Natural killer cell (primary cell): ENCODE measurements at regions not wholly inside any gene's neighbourhood (a gene's known extent, or its start where the extent isn't known, plus 50 kb on each side); places are given as distances from the start of the nearest gene placed in this dataset.

Experiments used
- ATAC-seq, 3 donors: fragments of 150-1000 bp in 2 of 3; fragments of 200-7000 bp in 1 of 3; cut with Tn5 transposase; 1 replicate in 1 of 3; 2 replicates in 2 of 3; pipeline ENCODE4 v1.10.0; 2021; ENCODE audit warnings: mild to moderate bottlenecking in 2 of 3, moderate library complexity in 2 of 3
- DNase-seq, 2 donors: peaks; one replicate each; pipeline versions ENCODE4 v3.0.0 to v3.0.0-alpha.2; 2013 to 2021; ENCODE audit warnings: mixed read lengths in 1 of 2
- H3K27ac ChIP-seq: one replicate; pipeline ENCODE4 v1.5.1; 2013; ENCODE audit warnings: mild to moderate bottlenecking, low read length
- H3K27me3 ChIP-seq: one replicate; pipeline ENCODE4 v1.6.1; 2013; ENCODE audit warnings: low read length; ENCODE audit not compliant: control insufficient read depth, insufficient read depth
- H3K36me3 ChIP-seq: one replicate; pipeline ENCODE4 v1.6.1; 2013; ENCODE audit warnings: low read length; ENCODE audit not compliant: control insufficient read depth, insufficient read depth
- H3K4me1 ChIP-seq: one replicate; pipeline ENCODE4 v1.6.1; 2013; ENCODE audit warnings: low read length; ENCODE audit not compliant: control insufficient read depth, insufficient read depth
- H3K4me3 ChIP-seq: one replicate; pipeline ENCODE4 v1.5.1; 2013; ENCODE audit warnings: low read length
- H3K9me3 ChIP-seq: one replicate; pipeline ENCODE4 v1.6.1; 2013; ENCODE audit warnings: low read length; ENCODE audit not compliant: control insufficient read depth, insufficient read depth
- H3K27ac Mint-ChIP-seq, 2 donors: one replicate each; pipeline ENCODE4 v1.8.0; 2022; ENCODE audit warnings: mild to moderate bottlenecking in 2 of 2, mixed read lengths in 2 of 2, moderate library complexity in 1 of 2
- H3K27me3 Mint-ChIP-seq, 2 donors: one replicate each; pipeline ENCODE4 v1.8.0; 2022; ENCODE audit warnings: low read depth in 2 of 2, mixed read lengths in 2 of 2
- H3K36me3 Mint-ChIP-seq: one replicate; pipeline ENCODE4 v1.8.0; 2022; ENCODE audit warnings: mixed read lengths
- H3K4me1 Mint-ChIP-seq, 2 donors: one replicate each; pipeline ENCODE4 v1.8.0; 2022; ENCODE audit warnings: mixed read lengths in 2 of 2
- H3K4me3 Mint-ChIP-seq: one replicate; pipeline ENCODE4 v1.8.0; 2022; ENCODE audit warnings: mild to moderate bottlenecking, moderate library complexity, mixed read lengths
- H3K9me3 Mint-ChIP-seq, 2 donors: one replicate each; pipeline ENCODE4 v1.8.0; 2022; ENCODE audit warnings: mixed read lengths in 2 of 2
- WGBS: methylation state at CpG from one replicate; pipeline ENCODE4 v1.1.7; 2013; ENCODE audit warnings: missing lambda C conversion rate; ENCODE audit not compliant: insufficient coverage; 5-methylcytosine and 5-hydroxymethylcytosine counted together
- intact Hi-C: fragments of 100-400 bp; cut with micrococcal nuclease; formaldehyde crosslinking; loops from one replicate; pipeline ENCODE4 v1.14.2; 2022
- TF ChIP-seq, protein P1 (sequence below): fragments of 200-600 bp; IDR thresholded peaks from one replicate; pipeline ENCODE4 v1.8.0; 2022; ENCODE audit warnings: antibody characterized with exemption

DNA sequence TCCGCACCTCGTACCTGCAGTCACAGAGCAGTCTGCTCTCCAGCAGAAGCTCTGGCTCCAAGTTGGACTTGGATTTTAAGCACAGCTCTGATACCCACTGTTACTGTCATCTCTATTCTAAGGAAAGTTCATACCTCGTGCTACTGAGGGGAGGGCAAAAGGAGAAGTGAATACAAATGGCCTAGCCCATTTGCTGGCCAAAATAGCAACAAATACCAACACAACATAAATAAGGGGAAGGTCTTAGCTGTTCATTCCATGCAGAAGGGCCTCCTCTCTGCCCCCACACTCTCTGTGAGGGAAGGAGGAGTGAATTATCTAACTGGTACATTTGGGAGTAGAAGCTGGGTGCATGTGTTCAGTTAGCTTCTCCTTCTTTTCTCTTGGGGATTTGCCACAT is 739.4 kb upstream of the RAB6C start:
- no peak overlapping the region for H3K4me3 Mint-ChIP-seq

DNA sequence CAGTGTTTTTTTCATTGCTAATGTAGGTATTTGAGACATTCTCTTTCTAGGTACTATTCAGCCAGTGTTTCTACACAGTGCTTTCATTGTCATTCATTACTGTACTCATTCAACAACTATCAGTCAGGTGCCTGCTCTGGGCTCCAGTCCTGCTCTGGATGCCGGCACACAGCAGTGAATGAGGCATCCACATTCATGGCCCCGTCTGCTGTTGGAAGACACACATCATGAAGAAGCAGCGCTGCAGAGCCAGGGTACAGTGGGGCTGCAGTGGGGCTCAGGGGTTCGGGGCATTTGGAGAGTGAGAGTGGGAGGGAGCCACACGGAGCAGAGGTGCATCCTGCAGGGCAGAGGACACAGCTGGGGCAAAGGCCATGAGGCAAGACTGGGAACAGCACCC is 737.2 kb upstream of the RAB6C start:
- ATAC-seq: no peak
- H3K27me3 ChIP-seq: no peaks in the 10 kb centered on the region
- no peak overlapping the region for H3K4me3 Mint-ChIP-seq
- H3K9me3 ChIP-seq: no peaks in the 10 kb centered on the region
- no peak overlapping the region for H3K27ac Mint-ChIP-seq
- no peaks in the 10 kb centered on the region for H3K36me3 ChIP-seq
- peaks cover 0 to 3% of the 10 kb centered on the region in 2 donors for H3K27me3 Mint-ChIP-seq
- intact Hi-C loops: no loop called here
- no peak overlapping the region for H3K27ac ChIP-seq
- no peak overlapping the region for H3K4me3 ChIP-seq
- H3K9me3 Mint-ChIP-seq: peaks cover 0 to 2% of the 10 kb centered on the region in 2 donors
- DNase-seq: no peak
- TF ChIP-seq, protein P1, sequence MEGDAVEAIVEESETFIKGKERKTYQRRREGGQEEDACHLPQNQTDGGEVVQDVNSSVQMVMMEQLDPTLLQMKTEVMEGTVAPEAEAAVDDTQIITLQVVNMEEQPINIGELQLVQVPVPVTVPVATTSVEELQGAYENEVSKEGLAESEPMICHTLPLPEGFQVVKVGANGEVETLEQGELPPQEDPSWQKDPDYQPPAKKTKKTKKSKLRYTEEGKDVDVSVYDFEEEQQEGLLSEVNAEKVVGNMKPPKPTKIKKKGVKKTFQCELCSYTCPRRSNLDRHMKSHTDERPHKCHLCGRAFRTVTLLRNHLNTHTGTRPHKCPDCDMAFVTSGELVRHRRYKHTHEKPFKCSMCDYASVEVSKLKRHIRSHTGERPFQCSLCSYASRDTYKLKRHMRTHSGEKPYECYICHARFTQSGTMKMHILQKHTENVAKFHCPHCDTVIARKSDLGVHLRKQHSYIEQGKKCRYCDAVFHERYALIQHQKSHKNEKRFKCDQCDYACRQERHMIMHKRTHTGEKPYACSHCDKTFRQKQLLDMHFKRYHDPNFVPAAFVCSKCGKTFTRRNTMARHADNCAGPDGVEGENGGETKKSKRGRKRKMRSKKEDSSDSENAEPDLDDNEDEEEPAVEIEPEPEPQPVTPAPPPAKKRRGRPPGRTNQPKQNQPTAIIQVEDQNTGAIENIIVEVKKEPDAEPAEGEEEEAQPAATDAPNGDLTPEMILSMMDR: no peak
- no peaks in the 10 kb centered on the region for H3K4me1 Mint-ChIP-seq
- H3K4me1 ChIP-seq: no peaks in the 10 kb centered on the region
- no peaks in the 10 kb centered on the region for H3K36me3 Mint-ChIP-seq
- WGBS: 86% methylated on average over 5 of the region's 5 CpGs

More for the DNA sequence above, 739.4 kb upstream of the RAB6C start:
- Mint-ChIP-seq H3K27me3 (peaks cover 0 to 3% of the 10 kb centered on the region in 2 donors), H3K27ac (no peak overlapping the region), H3K4me1 (no peaks in the 10 kb centered on the region), H3K9me3 (no peaks in the 10 kb centered on the region), H3K36me3 (no peaks in the 10 kb centered on the region)
- WGBS: 100% methylated on average over 2 of the region's 3 CpGs
- no peak overlapping the region for H3K27ac ChIP-seq
- ATAC-seq (no peak), DNase-seq (no peak)
- H3K9me3 ChIP-seq: no peaks in the 10 kb centered on the region
- H3K27me3 ChIP-seq: no peaks in the 10 kb centered on the region
- TF ChIP-seq, protein P1: no peak
- H3K4me1 ChIP-seq: no peaks in the 10 kb centered on the region
- intact Hi-C loops: no loop called here
- H3K36me3 ChIP-seq: no peaks in the 10 kb centered on the region
- no peak overlapping the region for H3K4me3 ChIP-seq

DNA sequence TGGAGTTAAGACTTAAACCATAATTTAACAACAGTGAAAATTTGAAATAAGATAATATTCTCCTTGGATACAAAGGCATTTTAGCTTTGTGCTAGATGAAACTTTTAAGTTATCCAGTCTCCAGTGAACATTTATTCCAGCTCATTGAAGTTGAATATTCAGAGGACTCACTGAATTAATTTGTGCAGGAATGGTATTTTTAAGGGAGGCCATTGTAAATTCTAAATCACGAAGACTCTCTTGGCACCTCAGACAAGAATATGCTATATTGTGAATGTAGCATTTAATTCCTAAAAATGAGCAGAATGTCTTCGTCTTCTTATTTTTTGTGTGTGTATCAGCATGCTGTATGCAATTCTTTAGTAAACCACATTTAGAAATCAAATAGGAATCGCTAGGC is 731.7 kb upstream of the RAB6C start:
- Histone ChIP-seq H3K4me3 (no peak overlapping the region), H3K4me1 (no peaks in the 10 kb centered on the region), H3K36me3 (no peaks in the 10 kb centered on the region), H3K27me3 (no peaks in the 10 kb centered on the region), H3K9me3 (no peaks in the 10 kb centered on the region), H3K27ac (no peak overlapping the region)
- Mint-ChIP-seq H3K4me3 (no peak overlapping the region), H3K36me3 (no peaks in the 10 kb centered on the region), H3K27ac (no peak overlapping the region), H3K9me3 (peaks cover 0 to 4% of the 10 kb centered on the region in 2 donors), H3K4me1 (no peaks in the 10 kb centered on the region), H3K27me3 (no peaks in the 10 kb centered on the region)
- no peak for DNase-seq
- ATAC-seq: no peak
- WGBS: 86% methylated on average over 2 of the region's 3 CpGs
- intact Hi-C loops: no loop called here
- TF ChIP-seq, protein P1: no peak

DNA sequence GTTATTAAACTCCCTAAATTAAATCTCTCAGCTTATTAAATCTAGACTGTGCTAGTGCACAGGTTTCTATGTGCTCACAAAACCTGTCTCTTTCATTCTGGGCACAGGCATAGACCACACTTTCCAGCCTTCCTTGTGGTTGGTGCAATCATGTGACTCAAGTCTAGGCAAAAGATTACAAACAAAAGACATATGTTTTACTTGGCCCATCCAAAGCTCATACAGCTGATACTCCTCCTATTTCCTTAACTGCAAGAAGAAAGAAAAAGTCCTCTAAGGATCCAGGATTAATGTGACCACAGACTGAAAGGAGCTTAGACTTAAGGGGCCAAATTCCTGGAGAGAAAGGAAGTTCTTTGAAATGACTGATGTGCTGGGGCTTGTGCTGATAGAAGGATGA is 731.3 kb upstream of the RAB6C start:
- H3K4me3 ChIP-seq: no peak overlapping the region
- intact Hi-C loops: no loop called here
- H3K27me3 ChIP-seq: no peaks in the 10 kb centered on the region
- no peaks in the 10 kb centered on the region for H3K36me3 Mint-ChIP-seq
- H3K27me3 Mint-ChIP-seq: no peaks in the 10 kb centered on the region
- peaks cover 0 to 4% of the 10 kb centered on the region in 2 donors for H3K9me3 Mint-ChIP-seq
- TF ChIP-seq, protein P1: no peak
- H3K27ac ChIP-seq: no peak overlapping the region
- no peaks in the 10 kb centered on the region for H3K9me3 ChIP-seq
- H3K4me3 Mint-ChIP-seq: no peak overlapping the region
- no peaks in the 10 kb centered on the region for H3K36me3 ChIP-seq
- no peak for ATAC-seq
- no peaks in the 10 kb centered on the region for H3K4me1 ChIP-seq
- no peak for DNase-seq
- no peaks in the 10 kb centered on the region for H3K4me1 Mint-ChIP-seq
- no peak overlapping the region for H3K27ac Mint-ChIP-seq
